ACHN (cell line): ENCODE measurements at regions not wholly inside any gene's neighbourhood (a gene's known extent, or its start where the extent isn't known, plus 50 kb on each side); places are given as distances from the start of the nearest gene placed in this dataset.

Experiments
- DNase-seq: peaks from one replicate; pipeline ENCODE4 v3.0.0-alpha.2; 2015
- in situ Hi-C: cut with HindIII; loops from 2 replicates; pipeline ENCODE4 v1.10.0; 2017; ENCODE audit warnings: low sequenced_read_pairs, low pct_ligation_motif_present, low pct_unique_long_range_greater_than_20kb

GRCh38 chrX:33784548-33784947, 347.6 kb downstream of the FAM47A start:
- DNase-seq, result no peak
- in situ Hi-C loops, result no loop called here

GRCh38 chrX:33741807-33742206, 390.3 kb downstream of the FAM47A start:
- DNase-seq, result no peak
- in situ Hi-C loops, result no loop called here

GRCh38 chrX:33735182-33735581, 396.9 kb downstream of the FAM47A start:
- DNase-seq, result no peak
- in situ Hi-C loops, result no loop called here

GRCh38 chrX:33726281-33727160, 405.6 kb downstream of the FAM47A start:
- in situ Hi-C loops, result no loop called here
- DNase-seq, result no peak

DNA sequence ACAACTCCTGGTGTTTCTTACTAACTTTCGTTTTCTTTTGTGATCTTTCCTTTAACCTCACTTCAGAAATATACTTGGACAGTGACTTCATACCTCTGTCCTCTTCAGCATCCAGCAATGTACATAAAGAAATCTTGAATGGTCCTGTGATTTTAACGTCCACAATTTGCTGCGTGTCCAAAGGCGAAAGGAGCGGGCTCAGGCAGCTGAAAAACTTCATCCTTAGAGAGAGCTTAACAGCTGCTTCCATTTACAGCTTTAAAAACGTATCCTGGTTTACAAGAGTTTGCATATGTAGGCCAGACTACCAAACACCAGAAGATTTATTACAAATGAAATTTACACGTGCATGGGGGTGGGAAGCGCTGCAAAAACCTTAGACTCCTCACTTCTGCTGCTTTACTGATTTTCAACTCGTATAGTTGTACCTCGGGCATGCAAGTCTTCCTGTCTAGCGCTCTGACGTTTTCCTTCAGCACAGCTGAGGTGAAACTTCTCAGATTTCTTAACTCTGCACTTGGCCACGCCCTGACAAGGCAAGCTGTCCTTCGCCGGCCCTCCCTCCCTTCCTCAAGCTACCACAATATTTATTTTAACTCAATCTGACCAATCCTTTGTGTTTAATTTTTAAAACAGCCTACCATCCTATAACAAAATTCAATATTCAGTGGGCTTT, 406.4 kb downstream of the FAM47A start:
- in situ Hi-C loops, result no loop called here
- DNase-seq, result peak; percentile 9

DNA sequence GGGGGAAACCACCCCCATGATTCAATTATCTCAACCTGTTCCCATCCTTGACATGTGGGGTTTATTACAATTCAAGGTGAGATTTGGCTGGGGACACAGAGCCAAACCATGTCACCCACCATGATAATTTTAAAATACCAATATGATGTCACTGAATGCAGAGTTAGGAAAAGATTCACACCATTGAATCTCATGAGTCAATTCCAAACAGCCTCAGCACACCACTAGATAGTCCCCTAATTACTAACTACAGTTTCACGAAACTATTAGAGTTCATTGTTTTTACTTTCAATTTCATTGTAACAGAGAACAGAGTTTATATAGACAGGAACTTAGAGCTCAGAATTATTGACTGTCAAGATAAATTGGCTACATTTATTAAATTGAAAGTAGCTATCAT, 410.2 kb downstream of the FAM47A start:
- in situ Hi-C loops, result no loop called here
- DNase-seq, result no peak

- no peak for DNase-seq
Observed at GRCh38 chrX:33686105-33686504, 446.0 kb downstream of the FAM47A start.

More at GRCh38 chrX:33686105-33686504, 446.0 kb downstream of the FAM47A start:
- in situ Hi-C loops, result no loop called here
